ENCODE measurements at regions not wholly inside any gene's neighbourhood (a gene's known extent, or its start where the extent isn't known, plus 50 kb on each side); places are given as distances from the start of the nearest gene placed in this dataset.

DNA sequence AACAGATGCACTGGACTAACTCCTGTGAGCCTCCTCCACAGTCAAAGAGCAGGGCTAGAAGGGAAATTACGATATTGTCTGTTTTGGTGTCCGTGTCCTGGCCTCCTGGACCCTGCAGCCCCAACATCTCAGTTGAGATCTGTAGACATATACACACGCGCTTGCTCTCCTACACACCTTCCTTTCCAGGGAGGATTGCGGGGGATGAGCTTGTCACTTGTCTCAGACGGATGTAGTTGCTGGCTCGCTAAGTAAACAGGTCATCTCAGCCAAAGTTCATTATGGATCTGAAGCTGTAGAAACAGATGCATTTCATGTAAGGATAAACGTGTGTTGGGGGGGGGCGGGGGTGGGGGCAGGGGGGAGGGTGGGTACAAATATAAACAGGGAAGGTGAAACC, 549.3 kb downstream of the CCDC171 start:
- POLR2A ChIA-PET: no interaction called here
- DNase-seq (ENCODE audit: extremely low spot score): no peak
- TF ChIP-seq LEF1 (IDR thresholded peaks at IDR 0.05; ENCODE audit: borderline replicate concordance) (no peak), FOXK2 (IDR thresholded peaks at IDR 0.05) (no peak), CTBP1 (IDR thresholded peaks at IDR 0.05; ENCODE audit: borderline replicate concordance) (no peak), FOXA1 (IDR thresholded peaks at IDR 0.05) (no peak), FOXM1 (IDR thresholded peaks at IDR 0.05; ENCODE audit: borderline replicate concordance) (no peak), ZNF384 (IDR thresholded peaks at IDR 0.05) (no peak), NFRKB (IDR thresholded peaks at IDR 0.05) (no peak), SP1 (IDR thresholded peaks at IDR 0.05) (no peak), BHLHE40 (IDR thresholded peaks at IDR 0.05; ENCODE audit: borderline replicate concordance) (no peak), SUZ12 (IDR thresholded peaks at IDR 0.05) (no peak), ARNT (IDR thresholded peaks at IDR 0.05) (no peak), TARDBP (IDR thresholded peaks at IDR 0.05) (no peak), L3MBTL2 (conservative IDR thresholded peaks at IDR 0.05) (no peak), ELF4 (IDR thresholded peaks at IDR 0.05) (no peak)
- TF ChIP-seq, protein P1, sequence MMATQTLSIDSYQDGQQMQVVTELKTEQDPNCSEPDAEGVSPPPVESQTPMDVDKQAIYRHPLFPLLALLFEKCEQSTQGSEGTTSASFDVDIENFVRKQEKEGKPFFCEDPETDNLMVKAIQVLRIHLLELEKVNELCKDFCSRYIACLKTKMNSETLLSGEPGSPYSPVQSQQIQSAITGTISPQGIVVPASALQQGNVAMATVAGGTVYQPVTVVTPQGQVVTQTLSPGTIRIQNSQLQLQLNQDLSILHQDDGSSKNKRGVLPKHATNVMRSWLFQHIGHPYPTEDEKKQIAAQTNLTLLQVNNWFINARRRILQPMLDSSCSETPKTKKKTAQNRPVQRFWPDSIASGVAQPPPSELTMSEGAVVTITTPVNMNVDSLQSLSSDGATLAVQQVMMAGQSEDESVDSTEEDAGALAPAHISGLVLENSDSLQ (IDR thresholded peaks at IDR 0.05): no peak
- CTCF ChIA-PET: interaction anchor here (1.1 kb wide), 1 partner anchor 9 kb away, joined by 3 read pairs; no protein-coding TSS in a partner anchor

- CTCF ChIA-PET: no interaction called here
- no peak for DNase-seq (ENCODE audit: extremely low spot score)
- TF ChIP-seq ZNF384 (IDR thresholded peaks at IDR 0.05): no peak
- TF ChIP-seq FOXM1 (IDR thresholded peaks at IDR 0.05; ENCODE audit: borderline replicate concordance): no peak
- no peak for TF ChIP-seq SUZ12 (IDR thresholded peaks at IDR 0.05)
- TF ChIP-seq SP1 (IDR thresholded peaks at IDR 0.05): no peak
- TF ChIP-seq ELF4 (IDR thresholded peaks at IDR 0.05): no peak
- no peak for TF ChIP-seq LEF1 (IDR thresholded peaks at IDR 0.05; ENCODE audit: borderline replicate concordance)
- no peak for TF ChIP-seq HDGF (IDR thresholded peaks at IDR 0.05; ENCODE audit: borderline replicate concordance)
- TF ChIP-seq FOXA1 (IDR thresholded peaks at IDR 0.05): no peak
- TF ChIP-seq, protein P1 (IDR thresholded peaks at IDR 0.05): no peak
- no peak for TF ChIP-seq FOXK2 (IDR thresholded peaks at IDR 0.05)
- no peak for TF ChIP-seq NFRKB (IDR thresholded peaks at IDR 0.05)
- no peak for TF ChIP-seq ARNT (IDR thresholded peaks at IDR 0.05)
- TF ChIP-seq BHLHE40 (IDR thresholded peaks at IDR 0.05; ENCODE audit: borderline replicate concordance): no peak
- TF ChIP-seq CTBP1 (IDR thresholded peaks at IDR 0.05; ENCODE audit: borderline replicate concordance): no peak
- no peak for TF ChIP-seq TARDBP (IDR thresholded peaks at IDR 0.05)
- no peak for TF ChIP-seq L3MBTL2 (conservative IDR thresholded peaks at IDR 0.05)
- POLR2A ChIA-PET: no interaction called here
Measured at GRCh38 chr9:16103620-16104397, 551.0 kb downstream of the CCDC171 start.

DNA sequence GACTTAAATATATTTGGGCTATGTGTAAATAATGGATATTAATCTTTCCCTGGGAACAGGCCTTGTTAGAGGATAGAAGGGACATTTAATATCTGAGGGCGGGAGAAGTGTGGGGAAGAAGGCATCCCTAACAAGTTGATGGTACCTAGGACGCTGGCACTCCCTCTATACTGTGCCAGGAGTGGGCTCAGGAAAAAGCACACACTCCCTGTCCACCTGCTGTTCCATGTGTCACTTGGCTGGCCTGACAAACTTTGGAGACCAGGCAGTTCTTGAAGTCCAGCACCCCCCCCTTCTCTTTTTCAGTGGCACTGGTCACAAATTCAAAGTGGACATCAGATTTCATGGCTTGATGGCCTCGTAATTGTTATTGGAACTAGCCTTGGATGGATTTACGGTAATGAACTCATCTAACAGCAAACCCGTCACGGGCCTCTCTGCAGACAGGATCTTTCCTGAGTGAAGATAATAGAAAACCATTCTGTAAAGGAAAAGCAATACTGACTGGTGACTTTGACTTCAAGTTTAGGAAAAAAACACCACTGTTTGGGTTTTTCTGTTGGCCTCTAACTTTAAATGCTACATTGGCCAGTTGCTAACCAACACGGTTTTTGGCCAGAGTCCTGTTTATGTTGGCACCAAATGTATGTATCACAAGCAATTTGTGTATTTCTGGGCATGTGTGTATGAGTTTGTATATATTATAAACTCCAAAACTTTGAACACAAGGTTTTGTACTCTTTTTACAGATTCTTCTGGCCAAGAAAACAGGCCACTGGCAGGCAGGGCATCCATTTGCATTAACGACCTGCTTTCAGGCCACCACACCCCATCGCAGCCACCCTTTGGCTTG, 552.6 kb downstream of the CCDC171 start:
- no peak for DNase-seq (ENCODE audit: extremely low spot score)
- POLR2A ChIA-PET: no interaction called here
- no peak for TF ChIP-seq SP1 (IDR thresholded peaks at IDR 0.05)
- TF ChIP-seq L3MBTL2 (conservative IDR thresholded peaks at IDR 0.05): no peak
- no peak for TF ChIP-seq CTBP1 (IDR thresholded peaks at IDR 0.05; ENCODE audit: borderline replicate concordance)
- TF ChIP-seq ELF4 (IDR thresholded peaks at IDR 0.05): no peak
- TF ChIP-seq LEF1 (IDR thresholded peaks at IDR 0.05; ENCODE audit: borderline replicate concordance): no peak
- no peak for TF ChIP-seq ZNF384 (IDR thresholded peaks at IDR 0.05)
- TF ChIP-seq TARDBP (IDR thresholded peaks at IDR 0.05): no peak
- no peak for TF ChIP-seq HDGF (IDR thresholded peaks at IDR 0.05; ENCODE audit: borderline replicate concordance)
- TF ChIP-seq, protein P1 (IDR thresholded peaks at IDR 0.05): no peak
- TF ChIP-seq SUZ12 (IDR thresholded peaks at IDR 0.05): no peak
- no peak for TF ChIP-seq FOXM1 (IDR thresholded peaks at IDR 0.05; ENCODE audit: borderline replicate concordance)
- no peak for TF ChIP-seq FOXA1 (IDR thresholded peaks at IDR 0.05)
- no peak for TF ChIP-seq NFRKB (IDR thresholded peaks at IDR 0.05)
- no peak for TF ChIP-seq FOXK2 (IDR thresholded peaks at IDR 0.05)
- no peak for TF ChIP-seq ARNT (IDR thresholded peaks at IDR 0.05)
- TF ChIP-seq BHLHE40 (IDR thresholded peaks at IDR 0.05; ENCODE audit: borderline replicate concordance): no peak
- CTCF ChIA-PET: no interaction called here

- POLR2A ChIA-PET: no interaction called here
- TF ChIP-seq ZNF384 (IDR thresholded peaks at IDR 0.05) (no peak), LEF1 (IDR thresholded peaks at IDR 0.05; ENCODE audit: borderline replicate concordance) (no peak), FOXK2 (IDR thresholded peaks at IDR 0.05) (no peak), BHLHE40 (IDR thresholded peaks at IDR 0.05; ENCODE audit: borderline replicate concordance) (no peak), FOXM1 (IDR thresholded peaks at IDR 0.05; ENCODE audit: borderline replicate concordance) (no peak), SUZ12 (IDR thresholded peaks at IDR 0.05) (no peak)
- DNase-seq (ENCODE audit: extremely low spot score): no peak
- CTCF ChIA-PET: no interaction called here
Measured at GRCh38 chr9:16106021-16106571, 553.3 kb downstream of the CCDC171 start.

- TF ChIP-seq LEF1 (IDR thresholded peaks at IDR 0.05; ENCODE audit: borderline replicate concordance) (no peak), HDGF (IDR thresholded peaks at IDR 0.05; ENCODE audit: borderline replicate concordance) (no peak), FOXK2 (IDR thresholded peaks at IDR 0.05) (no peak), NFRKB (IDR thresholded peaks at IDR 0.05) (no peak), FOXM1 (IDR thresholded peaks at IDR 0.05; ENCODE audit: borderline replicate concordance) (no peak), SUZ12 (IDR thresholded peaks at IDR 0.05) (no peak), TARDBP (IDR thresholded peaks at IDR 0.05) (no peak), ARNT (IDR thresholded peaks at IDR 0.05) (no peak), CTBP1 (IDR thresholded peaks at IDR 0.05; ENCODE audit: borderline replicate concordance) (no peak), ELF4 (IDR thresholded peaks at IDR 0.05) (no peak), ZNF384 (IDR thresholded peaks at IDR 0.05) (no peak), L3MBTL2 (conservative IDR thresholded peaks at IDR 0.05) (no peak), SP1 (IDR thresholded peaks at IDR 0.05) (no peak)
- TF ChIP-seq, protein P1 (IDR thresholded peaks at IDR 0.05): no peak
- CTCF ChIA-PET: no interaction called here
- DNase-seq (ENCODE audit: extremely low spot score): no peak
- POLR2A ChIA-PET: no interaction called here
Measured at GRCh38 chr9:16112116-16112515, 559.3 kb downstream of the CCDC171 start.
